Activated CD4-positive, alpha-beta T cell treated with anti-CD3 and anti-CD28 coated beads, Interleukin-2, Interleukin-4, amounts not matched to agents 100 ng/mL and 50 ng/mL, durations not matched to agents 16 hours and 8 hours (primary cell): ENCODE measurements at regions not wholly inside any gene's neighbourhood (a gene's known extent, or its start where the extent isn't known, plus 50 kb on each side); places are given as distances from the start of the nearest gene placed in this dataset.

Source experiments
- DNase-seq: peaks from one replicate; pipeline ENCODE4 v3.0.0-alpha.2; 2020; ENCODE audit warnings: low spot score

DNA sequence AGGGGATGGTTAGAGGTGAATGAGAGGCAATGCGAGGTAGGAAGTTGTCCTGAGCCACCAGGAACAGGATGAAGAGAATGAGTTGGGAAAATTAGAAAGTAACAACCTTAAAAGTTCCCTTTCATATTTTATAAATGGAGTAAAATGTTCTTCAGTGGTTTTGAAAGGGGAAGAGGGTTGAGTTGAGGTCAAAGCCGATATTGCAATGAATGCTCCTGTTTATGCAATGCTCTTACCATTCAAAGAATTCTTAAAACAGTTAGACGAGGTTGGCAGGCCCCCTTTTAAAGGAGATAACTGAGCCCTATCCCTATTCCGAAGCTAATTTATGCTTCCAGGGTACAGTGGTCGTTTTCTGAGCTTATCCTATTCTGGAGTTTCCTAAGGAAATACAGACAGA, 2110.3 kb upstream of the CELF4 start:
- DNase-seq, result no peak

DNA sequence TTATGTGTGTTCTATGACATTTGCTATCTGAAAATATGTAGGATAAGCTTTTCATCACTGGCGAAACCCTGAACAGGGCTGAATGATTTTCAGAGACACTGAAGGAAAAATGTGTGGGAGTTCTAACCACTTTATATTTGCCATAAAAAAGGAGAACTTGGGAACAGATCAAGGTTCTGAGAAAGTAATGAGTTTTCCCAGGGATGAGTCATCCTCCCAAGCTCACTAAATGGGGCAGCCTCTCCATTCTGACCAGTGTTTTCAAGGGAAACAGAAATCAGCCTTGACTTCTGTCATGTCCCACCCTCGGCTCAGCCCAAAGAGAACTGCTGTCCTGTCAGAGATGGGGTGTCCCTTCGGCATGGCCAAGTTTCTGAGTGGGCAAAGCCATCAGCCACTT, 2109.8 kb upstream of the CELF4 start:
- DNase-seq, result no peak

DNA sequence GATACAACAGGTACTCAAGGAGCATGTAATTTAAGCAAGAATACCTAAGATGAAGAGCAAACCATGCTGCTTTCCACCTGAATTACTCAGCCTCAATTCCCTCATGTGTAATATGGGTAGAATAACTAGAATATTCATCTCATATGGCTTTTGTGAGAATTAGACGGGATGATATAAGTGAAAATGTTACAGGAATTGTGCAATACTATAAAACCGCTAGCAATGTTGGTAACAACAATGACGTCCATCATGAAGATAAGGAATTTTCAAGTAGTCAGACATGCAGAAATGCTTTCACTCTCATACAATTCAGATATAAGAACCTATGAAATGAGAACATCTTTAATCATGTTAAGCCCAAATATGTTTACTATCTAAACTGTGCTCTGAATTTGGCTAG, 2106.6 kb upstream of the CELF4 start:
- no peak for DNase-seq

DNA sequence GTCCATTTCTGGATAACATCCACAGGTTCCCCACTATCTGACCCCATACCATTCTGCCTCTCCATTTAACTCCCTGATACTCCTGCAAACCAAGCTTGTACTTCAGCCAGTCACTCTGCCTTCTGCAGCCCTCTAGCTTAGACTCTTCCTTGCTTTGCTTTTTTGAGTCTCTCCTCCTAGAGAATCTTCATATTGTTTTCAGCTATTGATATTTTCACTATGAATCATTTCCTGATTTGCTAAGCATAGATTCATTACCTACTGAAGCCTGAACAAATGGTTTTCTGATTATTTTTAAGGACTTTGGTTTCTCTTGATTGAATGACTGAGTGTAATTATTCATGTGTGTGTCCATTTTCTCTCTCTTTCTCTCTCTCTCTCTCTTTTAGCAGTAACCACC, 2102.3 kb upstream of the CELF4 start:
- no peak for DNase-seq

DNA sequence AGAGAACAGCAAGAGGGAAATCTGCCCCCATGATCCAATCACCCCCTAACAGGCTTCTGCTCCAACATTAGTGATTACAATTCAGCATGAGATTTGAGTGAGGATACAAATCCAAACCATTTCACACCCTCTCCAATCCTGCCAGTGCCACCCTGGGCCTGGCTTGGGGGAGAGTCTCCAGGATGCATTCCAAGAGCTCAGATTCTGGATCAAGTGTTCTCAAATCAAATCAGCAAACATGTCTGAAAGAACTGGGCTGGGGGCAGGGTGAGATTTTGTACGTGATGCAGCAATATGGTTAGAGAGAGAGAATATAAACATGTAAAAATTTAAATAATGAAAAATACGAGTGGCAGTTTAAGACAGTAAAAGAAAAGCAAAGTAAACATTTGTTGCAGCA, 2100.9 kb upstream of the CELF4 start:
- DNase-seq, result no peak

DNA sequence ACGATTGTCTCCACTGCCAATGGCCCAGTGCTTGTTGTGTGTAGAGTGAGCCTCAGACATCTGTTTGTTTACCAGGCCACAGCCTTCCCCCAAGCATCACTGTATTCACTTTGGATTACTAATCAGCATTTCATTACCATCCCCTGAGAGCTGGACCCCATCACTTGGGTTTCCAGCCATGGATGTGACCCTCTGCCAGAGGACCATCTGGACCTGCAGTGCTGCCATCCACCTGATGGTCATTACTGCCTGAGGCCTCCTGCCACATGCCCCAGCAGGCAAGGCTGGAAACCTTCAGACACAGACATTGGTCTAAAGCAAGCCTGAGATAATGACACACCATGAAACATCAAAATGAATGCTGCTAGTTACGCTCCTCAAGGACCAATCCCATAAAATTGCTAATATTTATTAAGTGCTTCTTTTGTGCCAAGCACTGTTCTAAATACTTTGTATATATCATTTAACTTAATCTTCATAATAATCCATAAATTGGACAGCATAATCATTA, 2096.3 kb upstream of the CELF4 start:
- no peak for DNase-seq

DNA sequence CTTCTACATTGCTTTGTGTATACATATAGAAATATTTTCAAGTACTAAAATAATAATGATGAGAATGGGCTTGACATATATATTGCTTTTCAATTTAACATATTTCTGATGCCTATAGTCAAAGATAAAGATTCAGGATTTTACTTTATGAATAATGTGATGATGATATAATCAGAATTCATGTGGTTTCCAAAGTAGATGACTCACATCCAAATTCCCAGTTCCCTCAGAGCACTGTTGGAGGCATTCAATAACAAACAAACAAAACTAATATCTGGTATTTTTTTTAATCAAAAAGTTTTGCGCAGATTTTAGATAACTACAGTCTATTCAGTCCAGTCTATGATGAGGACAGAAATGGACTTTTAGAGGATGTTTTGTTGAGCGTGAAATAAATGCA, 2094.5 kb upstream of the CELF4 start:
- no peak for DNase-seq

DNA sequence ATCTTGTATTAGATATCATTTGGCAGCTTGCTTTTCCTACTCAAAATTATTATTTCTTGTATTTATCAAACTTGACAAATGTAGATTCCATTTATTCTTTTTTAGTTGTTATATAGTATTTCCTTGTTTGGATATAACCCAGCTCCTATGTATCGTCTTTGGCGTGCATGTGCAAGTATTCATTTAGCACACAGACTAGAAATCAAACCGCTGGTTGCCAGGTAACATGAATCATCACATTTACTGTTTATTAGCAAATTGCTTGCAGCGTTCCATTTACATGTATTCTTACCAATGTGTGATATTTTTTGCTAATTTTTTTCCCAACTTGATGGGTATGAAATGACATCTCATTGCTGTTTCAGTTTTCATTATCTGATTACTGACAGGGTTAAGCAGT, 2089.7 kb upstream of the CELF4 start:
- DNase-seq, result no peak

DNA sequence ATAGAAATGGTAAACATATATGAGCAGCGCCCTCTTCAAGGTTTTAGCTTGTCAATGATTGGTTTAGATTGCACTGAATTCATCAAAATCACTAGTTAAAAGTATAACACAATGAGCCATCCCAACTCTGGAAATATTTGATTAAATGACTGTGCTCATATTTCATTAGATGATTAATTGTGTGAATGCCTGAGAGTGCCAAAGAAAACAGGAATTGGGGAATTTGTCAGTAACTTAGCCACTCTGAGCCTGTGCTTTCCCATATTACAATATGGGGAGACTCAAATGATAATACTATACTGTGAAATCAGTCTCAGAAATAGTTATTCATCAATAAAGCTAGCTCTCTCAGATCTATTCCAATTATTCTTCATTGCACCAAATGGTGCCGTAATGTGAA, 2087.6 kb upstream of the CELF4 start:
- no peak for DNase-seq

DNA sequence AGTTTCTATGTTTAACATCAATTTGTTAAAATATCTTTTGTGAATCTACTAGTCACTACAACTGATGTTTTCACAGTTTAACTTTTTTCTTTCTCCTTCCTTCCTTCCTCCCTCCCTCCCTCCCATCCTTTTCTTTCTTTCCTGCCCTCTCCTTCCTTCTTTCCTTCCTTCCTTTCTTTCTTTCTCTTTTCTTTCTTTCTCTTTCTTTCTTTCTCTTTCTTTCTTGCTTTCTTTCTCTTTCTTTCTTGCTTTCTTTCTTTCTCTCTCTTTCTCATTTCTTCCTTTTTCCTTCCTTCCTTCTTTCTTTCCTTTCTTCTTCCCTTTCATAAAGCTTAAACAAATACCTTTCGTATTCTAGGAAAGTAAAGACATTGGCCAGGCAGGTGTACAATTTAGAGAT, 2083.0 kb upstream of the CELF4 start:
- no peak for DNase-seq

DNA sequence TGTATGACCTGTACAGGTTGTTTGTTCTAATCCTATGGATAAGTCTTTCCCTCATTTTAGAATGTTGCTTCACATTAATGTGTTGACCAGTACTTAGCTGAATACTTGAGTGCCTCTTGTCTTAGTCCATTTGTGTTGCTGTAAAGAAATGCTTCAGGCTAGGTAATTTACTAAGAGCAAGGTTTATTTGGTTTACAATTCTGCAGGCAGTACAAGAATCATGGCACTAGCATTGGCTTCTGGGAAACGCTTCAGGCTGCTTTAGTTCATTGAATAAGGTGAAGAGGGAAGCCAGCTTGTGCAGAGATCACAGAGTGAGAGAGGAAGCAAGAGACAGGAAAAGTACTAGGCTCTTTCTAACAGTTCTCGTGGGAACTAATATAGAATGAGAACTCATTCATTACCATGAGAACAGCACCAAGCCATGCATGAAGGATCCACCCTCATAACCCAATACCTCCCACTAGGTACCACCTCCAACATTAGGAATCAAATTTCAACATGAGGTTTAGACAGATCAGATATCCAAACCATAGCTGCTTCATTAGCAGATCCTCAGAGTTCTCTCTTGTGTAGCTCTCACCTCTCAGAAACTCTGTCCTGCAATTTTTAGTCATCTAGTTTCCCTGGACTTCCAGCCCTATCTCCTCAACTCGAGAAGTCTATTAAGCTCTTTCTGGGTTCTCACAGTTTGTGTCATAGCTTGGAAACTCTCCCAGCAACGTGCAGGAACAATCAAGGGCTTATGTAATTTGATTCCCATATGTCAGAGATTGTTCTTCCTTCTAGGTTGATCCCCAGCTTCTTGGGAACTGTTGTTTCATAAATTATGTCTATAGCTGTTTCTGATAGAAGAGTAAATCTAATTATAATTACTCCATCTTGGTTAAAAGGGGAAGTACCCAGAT, 2082.3 kb upstream of the CELF4 start:
- DNase-seq, result no peak

DNA sequence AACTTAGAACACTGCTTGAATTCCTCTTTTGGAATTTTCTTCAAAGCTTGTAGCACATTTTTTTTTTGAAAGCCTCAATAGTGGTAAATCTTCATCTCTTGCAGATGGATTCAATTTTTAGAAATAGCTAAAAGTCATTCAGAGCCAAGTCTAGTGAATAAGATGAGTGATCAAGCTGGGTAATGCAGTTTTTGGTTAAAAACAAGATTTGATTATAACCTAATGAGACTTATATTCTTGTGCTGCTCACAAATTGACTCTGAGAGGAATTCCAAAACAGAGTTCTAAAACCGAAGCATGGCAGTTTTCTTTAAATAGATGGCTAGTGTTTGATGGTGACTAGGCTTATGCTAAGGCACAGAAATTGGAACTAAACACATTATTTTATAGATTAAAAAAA, 2072.6 kb upstream of the CELF4 start:
- no peak for DNase-seq

DNA sequence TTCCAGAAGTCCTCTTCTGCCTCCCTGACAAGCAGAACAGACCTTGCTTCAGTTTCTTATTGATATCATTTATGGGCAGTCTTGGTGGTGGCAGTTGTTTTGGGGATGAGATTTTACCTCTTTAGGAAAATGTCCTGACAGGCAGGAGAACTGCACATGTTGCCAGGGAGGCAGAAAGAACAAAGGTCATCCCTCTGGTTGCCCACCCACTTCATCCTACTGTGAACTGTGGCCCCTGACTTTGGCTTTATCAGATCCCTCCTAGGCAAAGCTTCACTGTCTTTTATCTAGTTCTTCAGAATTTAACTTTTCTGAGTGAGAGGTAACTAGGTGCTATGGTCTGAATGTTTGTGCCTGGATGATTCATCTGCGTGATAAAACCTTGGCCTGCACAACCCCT, 2071.3 kb upstream of the CELF4 start:
- DNase-seq, result no peak

DNA sequence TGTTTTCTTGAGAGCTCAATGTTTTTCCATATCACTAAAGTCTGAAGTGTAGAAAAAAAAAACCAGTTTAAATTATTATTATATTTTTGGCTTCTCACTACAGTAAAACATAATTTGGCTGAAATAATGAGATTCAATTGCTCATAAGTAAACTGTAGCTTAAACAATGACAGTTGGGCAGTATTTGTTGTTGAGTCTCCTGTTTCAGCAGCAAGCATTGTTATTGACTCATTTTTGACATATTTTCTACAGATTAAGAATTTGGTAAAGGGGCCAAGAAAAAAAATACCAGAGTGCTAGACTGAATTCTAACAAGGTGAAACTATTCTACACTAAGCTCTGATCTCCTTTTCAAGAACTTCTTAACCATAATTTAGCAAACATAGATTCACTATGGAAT, 2070.4 kb upstream of the CELF4 start:
- no peak for DNase-seq

DNA sequence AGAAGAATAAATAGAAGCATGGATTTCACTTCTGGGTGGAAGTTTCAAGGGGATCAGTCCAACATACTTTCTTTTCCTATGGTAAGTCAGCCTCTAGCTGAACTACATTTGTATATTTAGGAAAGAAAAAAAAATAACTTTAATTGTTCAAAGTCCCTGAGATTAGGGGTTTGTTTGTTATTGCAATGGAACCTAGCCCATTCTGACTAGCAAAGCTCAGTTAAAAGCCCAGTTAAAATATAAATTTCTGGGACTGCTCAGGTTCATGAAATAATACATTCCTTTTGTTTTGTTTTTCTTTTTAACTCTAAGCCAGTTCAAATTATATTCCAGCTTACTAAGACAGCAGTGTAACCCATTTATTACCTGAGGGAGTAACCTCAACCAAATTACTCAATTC, 2069.6 kb upstream of the CELF4 start:
- no peak for DNase-seq

DNA sequence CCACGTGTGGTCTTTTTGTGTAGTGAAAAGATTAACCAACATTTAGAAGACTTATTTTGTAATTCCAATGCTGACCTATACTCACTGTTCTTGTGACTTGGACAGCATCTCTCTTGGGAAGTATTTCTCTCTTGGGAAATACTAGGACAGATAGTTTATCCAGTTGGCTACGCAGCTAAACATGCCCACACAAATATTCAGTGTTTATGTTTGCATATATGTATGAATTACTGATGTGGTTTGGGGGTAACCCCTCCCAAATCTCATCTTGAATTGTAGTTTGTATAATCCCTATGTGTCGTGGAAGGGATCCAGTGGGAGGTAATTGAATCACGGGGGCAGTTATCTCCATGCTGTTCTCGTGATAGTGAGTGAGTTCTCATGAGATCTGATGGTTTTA, 2062.3 kb upstream of the CELF4 start:
- no peak for DNase-seq

DNA sequence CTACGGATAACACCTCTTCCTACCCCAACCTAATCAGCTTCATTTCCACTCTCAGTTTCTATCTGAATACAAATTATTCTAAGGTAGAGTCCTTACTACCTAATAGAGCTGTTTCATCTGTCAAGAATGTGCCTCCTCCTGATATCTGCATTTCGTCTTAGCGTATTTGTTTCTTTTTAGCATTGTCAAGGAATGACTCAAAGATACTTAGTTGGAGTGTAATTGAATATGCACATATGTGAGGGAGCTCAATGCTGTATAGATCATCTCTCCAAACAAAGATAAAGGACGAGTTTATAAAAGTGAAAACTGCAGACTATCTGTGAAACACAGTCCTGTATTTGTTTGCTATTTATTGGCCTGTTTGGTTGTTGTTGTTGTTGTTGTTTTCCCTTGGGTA, 2059.4 kb upstream of the CELF4 start:
- DNase-seq, result no peak

DNA sequence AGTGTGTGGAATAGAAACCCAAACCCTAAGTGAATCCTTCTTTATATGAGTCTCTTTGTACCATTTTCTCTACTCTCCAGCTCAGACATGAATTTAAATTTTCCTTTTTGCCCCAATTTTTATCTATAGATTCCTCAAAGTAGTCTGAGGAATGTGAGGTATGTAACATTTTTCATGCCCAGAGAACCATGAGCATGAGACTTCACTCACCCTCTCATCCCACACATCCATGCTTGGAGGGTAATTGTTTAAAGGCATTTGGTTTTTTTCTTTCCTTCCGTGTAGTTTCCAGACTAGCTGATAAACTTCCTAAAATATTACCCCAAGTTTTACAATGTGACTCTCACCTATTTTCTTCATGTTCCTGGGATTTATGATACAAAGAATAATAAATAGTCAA, 2056.8 kb upstream of the CELF4 start:
- DNase-seq, result no peak

DNA sequence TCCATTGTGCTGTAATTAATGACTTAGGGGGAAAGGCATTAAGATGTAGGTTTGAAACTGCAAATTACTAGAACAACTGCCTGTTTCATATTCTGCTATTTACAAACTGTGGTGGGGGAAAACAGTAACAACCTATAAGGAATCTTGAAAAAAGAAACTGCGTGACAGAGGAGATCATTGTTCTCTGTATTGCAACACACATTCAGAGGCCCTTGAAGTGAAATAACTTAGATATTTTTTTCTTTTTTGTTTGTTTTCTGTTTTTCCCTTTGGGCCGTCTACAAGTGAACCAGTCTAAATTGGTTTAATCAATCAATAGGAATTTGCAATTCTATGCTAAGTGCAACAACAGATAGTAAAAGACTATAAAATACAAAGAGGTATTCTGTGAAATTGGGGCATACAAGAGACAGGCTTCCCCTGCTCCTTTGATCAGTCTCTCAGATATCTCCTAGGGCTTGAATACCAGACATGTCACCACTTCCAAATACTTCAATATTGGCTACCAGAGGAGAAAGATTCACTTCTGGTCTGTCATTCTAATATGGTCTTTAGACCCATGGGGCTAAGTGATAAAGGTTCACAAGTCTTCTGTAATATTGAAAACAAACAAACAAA, 2055.1 kb upstream of the CELF4 start:
- DNase-seq, result no peak

DNA sequence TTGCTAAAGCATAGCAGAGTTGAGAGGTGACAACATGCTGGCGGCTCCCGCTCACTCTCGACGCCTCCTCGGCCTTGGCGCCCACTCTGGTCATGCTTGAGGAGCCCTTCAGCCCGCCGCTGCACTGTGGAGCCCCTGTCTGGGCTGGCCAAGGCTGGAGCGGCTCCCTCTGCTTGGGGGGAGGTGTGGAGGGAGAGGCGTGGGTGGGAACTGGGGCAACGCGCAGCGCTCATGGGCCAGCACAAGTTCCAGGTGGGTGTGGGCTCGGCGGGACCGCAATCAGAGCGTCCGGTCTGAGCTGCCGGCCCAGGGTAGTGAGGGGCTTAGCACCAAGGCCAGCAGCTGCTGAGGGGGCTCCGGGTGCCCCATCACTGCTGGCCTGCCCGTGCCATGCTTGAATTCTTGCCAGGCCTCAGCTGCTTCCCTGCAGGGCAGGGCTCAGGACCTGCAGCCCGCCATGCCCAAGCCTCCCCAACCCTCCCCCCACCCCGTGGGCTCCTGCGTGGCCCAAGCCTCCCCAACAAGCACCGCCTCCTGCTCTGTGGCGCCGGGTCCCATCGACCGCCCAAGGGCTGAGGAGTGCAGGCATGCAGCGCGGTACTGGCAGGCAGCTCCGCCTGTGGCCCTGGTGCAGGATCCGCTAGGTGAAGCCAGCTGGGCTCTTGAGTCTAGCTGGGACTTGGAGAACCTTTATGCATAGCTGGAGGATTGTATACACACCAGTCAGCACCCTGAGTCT, 2052.8 kb upstream of the CELF4 start:
- no peak for DNase-seq

DNA sequence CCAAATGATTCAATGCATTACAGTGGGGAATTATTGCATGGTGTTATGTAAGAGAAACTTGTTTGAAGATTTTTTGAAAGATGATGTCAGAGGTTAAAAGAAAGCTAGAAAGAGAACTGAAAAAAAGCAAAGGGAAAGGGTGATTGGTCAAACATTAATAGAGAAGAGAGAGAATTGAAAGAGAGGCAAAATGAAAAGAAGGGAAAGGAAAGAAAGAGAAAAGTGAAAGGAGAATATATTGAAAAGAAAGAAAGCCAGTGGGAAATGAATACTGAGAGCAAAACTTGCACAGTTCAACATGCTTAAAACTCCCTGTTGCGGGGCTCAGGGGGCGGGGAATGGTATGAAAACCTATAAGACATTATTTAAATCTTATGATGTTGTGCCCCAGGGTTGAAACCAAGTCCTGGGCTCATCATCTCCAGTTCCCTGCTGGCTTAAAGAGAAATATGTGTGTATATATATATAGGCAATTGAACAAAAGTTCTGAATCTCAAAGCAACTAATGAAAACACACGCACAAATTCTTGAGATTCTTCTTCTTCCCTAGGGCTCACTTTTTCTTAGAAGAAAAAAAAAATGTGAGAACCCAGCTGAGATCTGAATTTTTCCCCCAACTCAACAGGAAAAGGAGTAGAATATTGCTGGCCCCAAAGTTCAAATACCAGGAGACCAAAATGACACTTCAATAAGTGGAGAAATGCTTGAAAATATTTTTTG, 2045.9 kb upstream of the CELF4 start:
- DNase-seq, result no peak

DNA sequence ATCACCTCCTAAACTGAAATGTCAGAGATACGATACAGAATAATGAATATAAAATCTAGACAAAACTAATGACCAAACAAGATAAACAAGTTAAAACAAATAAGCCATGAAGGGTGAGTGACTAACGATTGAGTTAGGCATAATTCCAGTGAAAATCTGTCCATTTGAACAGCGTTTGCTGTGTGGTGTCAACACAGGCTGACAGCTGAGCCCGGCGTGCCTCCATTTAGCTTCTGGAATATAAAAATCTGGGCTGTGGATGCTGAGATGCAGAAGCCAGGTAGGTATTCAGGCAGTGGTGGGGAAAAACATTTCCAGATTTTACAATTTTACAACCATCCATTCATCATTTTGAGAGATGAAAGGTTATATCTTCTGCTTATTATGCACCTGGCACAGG, 2041.4 kb upstream of the CELF4 start:
- no peak for DNase-seq
